ENCODE measurements at regions not wholly inside any gene's neighbourhood (a gene's known extent, or its start where the extent isn't known, plus 50 kb on each side); places are given as distances from the start of the nearest gene placed in this dataset.
"Not testable (repeated sequence)": the region's sequence is repeated elsewhere in the genome, so short reads cannot be mapped to it uniquely, and the experiment has no call there.

- Histone ChIP-seq H3K4me3 (ENCODE audit: low read depth, low read length) (no peak overlapping the region), H3K36me3 (no peaks in the 10 kb centered on the region), H3K27me3 (ENCODE audit: insufficient read depth, low read depth, severe bottlenecking) (no peaks in the 10 kb centered on the region), H3K9me3 (ENCODE audit: severe bottlenecking) (no peaks in the 10 kb centered on the region), H3K27ac (no peak overlapping the region)
- no peak for TF ChIP-seq CTCF (IDR thresholded peaks at IDR 0.05; ENCODE audit: low read depth, low read length)
- no peak for DNase-seq
Observed at GRCh38 chr3:194888916-194889315, 203.2 kb downstream of the FAM43A start.

- Histone ChIP-seq H3K27ac (no peak overlapping the region), H3K36me3 (no peaks in the 10 kb centered on the region), H3K27me3 (ENCODE audit: insufficient read depth, low read depth, severe bottlenecking) (no peaks in the 10 kb centered on the region), H3K9me3 (ENCODE audit: severe bottlenecking) (no peaks in the 10 kb centered on the region), H3K4me3 (ENCODE audit: low read depth, low read length) (no peak overlapping the region)
- no peak for TF ChIP-seq CTCF (IDR thresholded peaks at IDR 0.05; ENCODE audit: low read depth, low read length)
- DNase-seq: no peak
Observed at GRCh38 chr3:194890091-194890490, 204.4 kb downstream of the FAM43A start.

- H3K36me3 ChIP-seq: no peaks in the 10 kb centered on the region
- no peak for TF ChIP-seq CTCF (IDR thresholded peaks at IDR 0.05; ENCODE audit: low read depth, low read length)
- no peak for DNase-seq
- H3K27ac ChIP-seq: no peak overlapping the region
- H3K9me3 ChIP-seq (ENCODE audit: severe bottlenecking): no peaks in the 10 kb centered on the region
- no peak overlapping the region for H3K4me3 ChIP-seq (ENCODE audit: low read depth, low read length)
- no peaks in the 10 kb centered on the region for H3K27me3 ChIP-seq (ENCODE audit: insufficient read depth, low read depth, severe bottlenecking)
Observed at GRCh38 chr3:194893121-194893987, 207.7 kb downstream of the FAM43A start.

GRCh38 chr3:194894538-194894937, 208.9 kb downstream of the FAM43A start:
- H3K27me3 ChIP-seq (ENCODE audit: insufficient read depth, low read depth, severe bottlenecking): no peaks in the 10 kb centered on the region
- DNase-seq: no peak
- H3K36me3 ChIP-seq: no peaks in the 10 kb centered on the region
- H3K4me3 ChIP-seq (ENCODE audit: low read depth, low read length): no peak overlapping the region
- H3K27ac ChIP-seq: no peak overlapping the region
- no peak for TF ChIP-seq CTCF (IDR thresholded peaks at IDR 0.05; ENCODE audit: low read depth, low read length)
- H3K9me3 ChIP-seq (ENCODE audit: severe bottlenecking): no peaks in the 10 kb centered on the region

- H3K27ac ChIP-seq: no peak overlapping the region
- no peaks in the 10 kb centered on the region for H3K36me3 ChIP-seq
- H3K4me3 ChIP-seq (ENCODE audit: low read depth, low read length): no peak overlapping the region
- DNase-seq: peak; percentile 13
- no peaks in the 10 kb centered on the region for H3K9me3 ChIP-seq (ENCODE audit: severe bottlenecking)
- TF ChIP-seq CTCF (IDR thresholded peaks at IDR 0.05; ENCODE audit: low read depth, low read length): no peak
- H3K27me3 ChIP-seq (ENCODE audit: insufficient read depth, low read depth, severe bottlenecking): no peaks in the 10 kb centered on the region
Observed at GRCh38 chr3:194900854-194901522, 215.3 kb downstream of the FAM43A start.

- H3K9me3 ChIP-seq (ENCODE audit: severe bottlenecking); H3K36me3 ChIP-seq; H3K4me3 ChIP-seq (ENCODE audit: low read depth, low read length); DNase-seq; H3K27me3 ChIP-seq (ENCODE audit: insufficient read depth, low read depth, severe bottlenecking); H3K27ac ChIP-seq: not testable (repeated sequence)
Observed at GRCh38 chr3:194903447-194903846, 217.8 kb downstream of the FAM43A start.

- H3K36me3 ChIP-seq; H3K27ac ChIP-seq; H3K27me3 ChIP-seq (ENCODE audit: insufficient read depth, low read depth, severe bottlenecking); H3K9me3 ChIP-seq (ENCODE audit: severe bottlenecking); H3K4me3 ChIP-seq (ENCODE audit: low read depth, low read length); DNase-seq: not testable (repeated sequence)
Observed at GRCh38 chr3:194904999-194905398, 219.3 kb downstream of the FAM43A start.

Data from WERI-Rb-1 (cell line).